ENCODE measurements at regions not wholly inside any gene's neighbourhood (a gene's known extent, or its start where the extent isn't known, plus 50 kb on each side); places are given as distances from the start of the nearest gene placed in this dataset.

DNA sequence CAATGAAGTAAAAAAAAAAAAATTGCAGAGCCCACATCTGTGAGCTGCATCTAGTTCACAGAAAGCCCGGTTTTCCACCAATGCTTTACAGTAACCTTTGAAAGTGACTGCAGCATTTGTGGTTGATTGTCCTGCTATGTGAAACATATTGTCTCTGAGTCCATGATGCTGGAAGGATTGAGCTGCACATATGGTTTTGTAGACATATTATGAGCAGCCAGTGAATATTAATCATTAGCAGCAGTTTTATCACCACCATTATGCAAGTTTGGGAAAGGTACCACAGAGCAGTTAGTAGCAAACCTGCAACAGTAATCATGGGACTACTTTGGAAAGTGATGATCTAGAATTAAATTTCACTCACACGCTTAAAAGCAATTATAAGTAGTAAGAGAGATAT lies 151.5 kb upstream of the PRICKLE1 start (continued):
- no peak for TF ChIP-seq TRIM28 (IDR thresholded peaks at IDR 0.05; ENCODE audit: borderline replicate concordance, low read length)
- TF ChIP-seq, protein P1, sequence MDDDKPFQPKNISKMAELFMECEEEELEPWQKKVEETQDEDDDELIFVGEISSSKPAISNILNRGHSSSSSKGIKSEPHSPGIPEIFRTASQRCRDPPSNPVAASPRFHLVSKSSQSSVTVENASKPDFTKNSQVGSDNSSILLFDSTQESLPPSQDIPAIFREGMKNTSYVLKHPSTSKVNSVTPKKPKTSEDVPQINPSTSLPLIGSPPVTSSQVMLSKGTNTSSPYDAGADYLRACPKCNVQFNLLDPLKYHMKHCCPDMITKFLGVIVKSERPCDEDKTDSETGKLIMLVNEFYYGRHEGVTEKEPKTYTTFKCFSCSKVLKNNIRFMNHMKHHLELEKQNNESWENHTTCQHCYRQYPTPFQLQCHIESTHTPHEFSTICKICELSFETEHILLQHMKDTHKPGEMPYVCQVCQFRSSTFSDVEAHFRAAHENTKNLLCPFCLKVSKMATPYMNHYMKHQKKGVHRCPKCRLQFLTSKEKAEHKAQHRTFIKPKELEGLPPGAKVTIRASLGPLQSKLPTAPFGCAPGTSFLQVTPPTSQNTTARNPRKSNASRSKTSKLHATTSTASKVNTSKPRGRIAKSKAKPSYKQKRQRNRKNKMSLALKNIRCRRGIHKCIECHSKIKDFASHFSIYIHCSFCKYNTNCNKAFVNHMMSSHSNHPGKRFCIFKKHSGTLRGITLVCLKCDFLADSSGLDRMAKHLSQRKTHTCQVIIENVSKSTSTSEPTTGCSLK (tag by site-specific recombination; IDR thresholded peaks at IDR 0.05), result no peak
- TF ChIP-seq ZXDB (tag by site-specific recombination; IDR thresholded peaks at IDR 0.05), result no peak
- TF ChIP-seq, protein P2, sequence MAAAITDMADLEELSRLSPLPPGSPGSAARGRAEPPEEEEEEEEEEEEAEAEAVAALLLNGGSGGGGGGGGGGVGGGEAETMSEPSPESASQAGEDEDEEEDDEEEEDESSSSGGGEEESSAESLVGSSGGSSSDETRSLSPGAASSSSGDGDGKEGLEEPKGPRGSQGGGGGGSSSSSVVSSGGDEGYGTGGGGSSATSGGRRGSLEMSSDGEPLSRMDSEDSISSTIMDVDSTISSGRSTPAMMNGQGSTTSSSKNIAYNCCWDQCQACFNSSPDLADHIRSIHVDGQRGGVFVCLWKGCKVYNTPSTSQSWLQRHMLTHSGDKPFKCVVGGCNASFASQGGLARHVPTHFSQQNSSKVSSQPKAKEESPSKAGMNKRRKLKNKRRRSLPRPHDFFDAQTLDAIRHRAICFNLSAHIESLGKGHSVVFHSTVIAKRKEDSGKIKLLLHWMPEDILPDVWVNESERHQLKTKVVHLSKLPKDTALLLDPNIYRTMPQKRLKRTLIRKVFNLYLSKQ (tag by site-specific recombination; IDR thresholded peaks at IDR 0.05; ENCODE audit: borderline replicate concordance), result no peak
- TF ChIP-seq ZNF76 (tag by site-specific recombination; IDR thresholded peaks at IDR 0.05; ENCODE audit: borderline replicate concordance, low read depth), result no peak

DNA sequence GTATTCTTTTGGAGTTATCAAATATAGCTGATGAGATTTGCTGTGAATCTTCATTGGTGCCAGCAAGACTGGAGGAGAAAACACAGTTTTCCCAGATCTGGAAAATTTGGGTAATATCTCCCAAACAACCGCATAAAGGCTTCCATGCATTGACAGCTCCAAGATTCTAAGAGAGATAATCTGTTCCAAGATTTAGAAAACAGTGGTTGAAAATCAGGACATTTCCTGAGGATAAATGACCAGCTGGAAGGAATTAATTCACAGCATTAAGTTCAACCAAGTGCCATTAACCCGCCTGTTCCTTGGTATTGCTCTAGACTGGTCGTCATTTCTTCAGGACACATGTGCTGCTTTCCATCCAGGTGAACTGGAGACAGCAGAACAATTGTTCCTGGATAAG lies 147.9 kb upstream of the PRICKLE1 start:
- ChIA-PET POLR2A (no interaction called here), CTCF (no interaction called here)
- Histone ChIP-seq H3K27ac (ENCODE audit: extremely low read depth, low read depth, low read length) (no peak overlapping the region), H3K4me3 (ENCODE audit: low read depth, low read length) (no peak overlapping the region), H3K36me3 (ENCODE audit: control insufficient read depth in 2 of 2, insufficient read depth in 1 of 2, low read length in 2 of 2) (no peaks in the 10 kb centered on the region), H3K9me3 (ENCODE audit: control insufficient read depth, insufficient read depth, low read depth, low read length) (no peaks in the 10 kb centered on the region), H3K4me1 (ENCODE audit: control insufficient read depth, insufficient read depth, low read length) (peaks cover 5% of the 10 kb centered on the region; the same call in 1 of the 2 replicates)
- TF ChIP-seq REPIN1 (tag by site-specific recombination; IDR thresholded peaks at IDR 0.05; ENCODE audit: low read depth), result no peak

- ChIA-PET POLR2A (interaction anchor here (0.6 kb wide), 1 partner anchor 30 kb away, joined by 3 read pairs; no protein-coding TSS in a partner anchor), CTCF (no interaction called here)
- Histone ChIP-seq H3K36me3 (ENCODE audit: control insufficient read depth in 2 of 2, insufficient read depth in 1 of 2, low read length in 2 of 2) (no peaks in the 10 kb centered on the region), H3K4me3 (ENCODE audit: low read depth, low read length) (no peak overlapping the region), H3K9me3 (ENCODE audit: control insufficient read depth, insufficient read depth, low read depth, low read length) (no peaks in the 10 kb centered on the region), H3K27ac (ENCODE audit: extremely low read depth, low read depth, low read length) (no peak overlapping the region), H3K4me1 (ENCODE audit: control insufficient read depth, insufficient read depth, low read length) (no peaks in the 10 kb centered on the region)
- TF ChIP-seq SALL2 (tag by site-specific recombination; IDR thresholded peaks at IDR 0.05; ENCODE audit: borderline replicate concordance) (no peak), ZIC2 (tag by site-specific recombination; IDR thresholded peaks at IDR 0.05) (no peak), ZNF274 (IDR thresholded peaks at IDR 0.05; ENCODE audit: low read length) (no peak), ZNF274 (tag by site-specific recombination; IDR thresholded peaks at IDR 0.05; ENCODE audit: borderline replicate concordance) (no peak), EGR2 (tag by site-specific recombination; IDR thresholded peaks at IDR 0.05; ENCODE audit: low read depth) (no peak), ZBTB17 (tag by site-specific recombination; IDR thresholded peaks at IDR 0.05) (no peak), ZNF174 (tag by site-specific recombination; IDR thresholded peaks at IDR 0.05) (no peak), ZNF140 (tag by site-specific recombination; IDR thresholded peaks at IDR 0.05) (no peak), SP2 (tag by site-specific recombination; IDR thresholded peaks at IDR 0.05) (no peak)
- TF ChIP-seq, protein P3, sequence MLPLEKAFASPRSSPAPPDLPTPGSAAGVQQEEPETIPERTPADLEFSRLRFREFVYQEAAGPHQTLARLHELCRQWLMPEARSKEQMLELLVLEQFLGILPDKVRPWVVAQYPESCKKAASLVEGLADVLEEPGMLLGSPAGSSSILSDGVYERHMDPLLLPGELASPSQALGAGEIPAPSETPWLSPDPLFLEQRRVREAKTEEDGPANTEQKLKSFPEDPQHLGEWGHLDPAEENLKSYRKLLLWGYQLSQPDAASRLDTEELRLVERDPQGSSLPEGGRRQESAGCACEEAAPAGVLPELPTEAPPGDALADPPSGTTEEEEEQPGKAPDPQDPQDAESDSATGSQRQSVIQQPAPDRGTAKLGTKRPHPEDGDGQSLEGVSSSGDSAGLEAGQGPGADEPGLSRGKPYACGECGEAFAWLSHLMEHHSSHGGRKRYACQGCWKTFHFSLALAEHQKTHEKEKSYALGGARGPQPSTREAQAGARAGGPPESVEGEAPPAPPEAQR (tag by site-specific recombination; IDR thresholded peaks at IDR 0.05), result no peak
- TF ChIP-seq, protein P4, sequence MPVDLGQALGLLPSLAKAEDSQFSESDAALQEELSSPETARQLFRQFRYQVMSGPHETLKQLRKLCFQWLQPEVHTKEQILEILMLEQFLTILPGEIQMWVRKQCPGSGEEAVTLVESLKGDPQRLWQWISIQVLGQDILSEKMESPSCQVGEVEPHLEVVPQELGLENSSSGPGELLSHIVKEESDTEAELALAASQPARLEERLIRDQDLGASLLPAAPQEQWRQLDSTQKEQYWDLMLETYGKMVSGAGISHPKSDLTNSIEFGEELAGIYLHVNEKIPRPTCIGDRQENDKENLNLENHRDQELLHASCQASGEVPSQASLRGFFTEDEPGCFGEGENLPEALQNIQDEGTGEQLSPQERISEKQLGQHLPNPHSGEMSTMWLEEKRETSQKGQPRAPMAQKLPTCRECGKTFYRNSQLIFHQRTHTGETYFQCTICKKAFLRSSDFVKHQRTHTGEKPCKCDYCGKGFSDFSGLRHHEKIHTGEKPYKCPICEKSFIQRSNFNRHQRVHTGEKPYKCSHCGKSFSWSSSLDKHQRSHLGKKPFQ (tag by site-specific recombination; IDR thresholded peaks at IDR 0.05), result no peak
Measured at GRCh38 chr12:42735861-42736361, 146.4 kb upstream of the PRICKLE1 start.
